Endodermal cell (in vitro differentiated cells): ENCODE measurements at regions not wholly inside any gene's neighbourhood (a gene's known extent, or its start where the extent isn't known, plus 50 kb on each side); places are given as distances from the start of the nearest gene placed in this dataset.
"Not testable (repeated sequence)": the region's sequence is repeated elsewhere in the genome, so short reads cannot be mapped to it uniquely, and the experiment has no call there.

Experiments
- DNase-seq: peaks from one replicate; pipeline ENCODE4 v3.0.0-alpha.2; 2017
- H3K27ac ChIP-seq: 2 replicates; pipeline ENCODE4 v1.5.1; 2013; ENCODE audit warnings: mild to moderate bottlenecking, low read depth, low read length, moderate library complexity
- H3K27me3 ChIP-seq: 2 replicates; pipeline ENCODE4 v1.6.1; 2013; ENCODE audit warnings: mild to moderate bottlenecking, low read length, moderate library complexity; ENCODE audit not compliant: insufficient read depth, control insufficient read depth, poor library complexity, severe bottlenecking
- H3K36me3 ChIP-seq: 2 replicates; pipeline ENCODE4 v1.7.0; 2013; ENCODE audit warnings: mild to moderate bottlenecking, low read length, moderate library complexity; ENCODE audit not compliant: control insufficient read depth, insufficient read depth
- H3K4me1 ChIP-seq: one replicate; pipeline ENCODE4 v1.7.0; 2013; ENCODE audit warnings: low read length; ENCODE audit not compliant: control insufficient read depth, insufficient read depth
- H3K4me3 ChIP-seq: 2 replicates; pipeline ENCODE4 v1.5.1; 2013; ENCODE audit warnings: mild to moderate bottlenecking, low read length, moderate library complexity
- H3K9ac ChIP-seq: 2 replicates; pipeline ENCODE4 v1.6.1; 2013; ENCODE audit warnings: mild to moderate bottlenecking, low read length, moderate library complexity; ENCODE audit not compliant: poor library complexity, severe bottlenecking; ENCODE audit errors: extremely low read depth
- H3K9me3 ChIP-seq: 2 replicates; pipeline ENCODE4 v1.6.1; 2013; ENCODE audit warnings: mild to moderate bottlenecking, low read length, moderate library complexity; ENCODE audit not compliant: control insufficient read depth
- H3K27ac Mint-ChIP-seq: 2 replicates; pipeline ENCODE4 v1.8.0; 2020; ENCODE audit warnings: mixed read lengths
- H3K27me3 Mint-ChIP-seq: 2 replicates; pipeline ENCODE4 v1.8.0; 2021; ENCODE audit warnings: mild to moderate bottlenecking, mixed read lengths; ENCODE audit not compliant: insufficient read depth
- H3K36me3 Mint-ChIP-seq: 2 replicates; pipeline ENCODE4 v1.8.0; 2020; ENCODE audit warnings: low read depth, mixed read lengths
- H3K4me1 Mint-ChIP-seq: 2 replicates; pipeline ENCODE4 v1.8.0; 2020; ENCODE audit warnings: mixed read lengths
- H3K4me3 Mint-ChIP-seq: 2 replicates; pipeline ENCODE4 v1.8.0; 2020; ENCODE audit warnings: mild to moderate bottlenecking, moderate library complexity, mixed read lengths
- H3K9me3 Mint-ChIP-seq: 2 replicates; pipeline ENCODE4 v1.8.0; 2020; ENCODE audit warnings: mild to moderate bottlenecking, mixed read lengths
- CTCF ChIP-seq: fragments of 200-600 bp; sonication (generic); conservative IDR thresholded peaks from 2 replicates; pipeline ENCODE4 v1.5.0; 2021; ENCODE audit warnings: antibody characterized with exemption, mild to moderate bottlenecking
- WGBS, 2 experiments: methylation state at CpG; one replicate each; pipeline versions ENCODE4 v1.1.5 to v1.1.7; 2013; ENCODE audit warnings: missing lambda C conversion rate in 2 of 2, mixed read lengths in 1 of 2; ENCODE audit not compliant: insufficient coverage in 1 of 2, insufficient read length in 1 of 2; 5-methylcytosine and 5-hydroxymethylcytosine counted together

GRCh38 chr19:20315543-20315942 lies 148.5 kb downstream of the ZNF486 start:
- no peak overlapping the region for H3K4me3 Mint-ChIP-seq
- H3K27ac ChIP-seq = no peak overlapping the region
- 86 to 90% methylated on average over 6 of the region's 6 CpGs for WGBS, 2 experiments
- TF ChIP-seq CTCF = no peak
- DNase-seq = no peak
- no peak overlapping the region for H3K27ac Mint-ChIP-seq
- peaks cover 14% of the 10 kb centered on the region for H3K27me3 Mint-ChIP-seq
- H3K9me3 ChIP-seq = peaks cover 31% of the 10 kb centered on the region
- no peaks in the 10 kb centered on the region for H3K27me3 ChIP-seq
- H3K4me1 ChIP-seq = peaks cover 7% of the 10 kb centered on the region
- no peak overlapping the region for H3K4me3 ChIP-seq
- H3K36me3 Mint-ChIP-seq = peaks cover 3% of the 10 kb centered on the region
- H3K9me3 Mint-ChIP-seq = peaks cover 20% of the 10 kb centered on the region
- H3K36me3 ChIP-seq = no peaks in the 10 kb centered on the region
- no peak overlapping the region for H3K9ac ChIP-seq
- H3K4me1 Mint-ChIP-seq = peaks cover 17% of the 10 kb centered on the region

- H3K27me3 Mint-ChIP-seq = peaks cover 8% of the 10 kb centered on the region
- no peak overlapping the region for H3K4me3 ChIP-seq
- peaks cover 7% of the 10 kb centered on the region for H3K4me1 ChIP-seq
- no peak overlapping the region for H3K4me3 Mint-ChIP-seq
- H3K4me1 Mint-ChIP-seq = peaks cover 15% of the 10 kb centered on the region
- H3K9ac ChIP-seq = no peak overlapping the region
- WGBS, 2 experiments = 82 to 83% methylated on average over 5 of the region's 5 CpGs
- H3K9me3 ChIP-seq = peaks cover 32% of the 10 kb centered on the region
- peaks cover 3% of the 10 kb centered on the region for H3K36me3 Mint-ChIP-seq
- no peak overlapping the region for H3K27ac ChIP-seq
- no peaks in the 10 kb centered on the region for H3K36me3 ChIP-seq
- no peak for TF ChIP-seq CTCF
- no peak for DNase-seq
- H3K27me3 ChIP-seq = no peaks in the 10 kb centered on the region
- peaks cover 16% of the 10 kb centered on the region for H3K9me3 Mint-ChIP-seq
- peak overlapping the region; percentile 76 for H3K27ac Mint-ChIP-seq
These were observed 146.9 kb downstream of the ZNF486 start for GRCh38 chr19:20313894-20314293.

GRCh38 chr19:20307127-20307526 lies 140.1 kb downstream of the ZNF486 start:
- no peak overlapping the region for H3K27ac Mint-ChIP-seq
- no peak for DNase-seq

GRCh38 chr19:20296314-20296713 lies 129.3 kb downstream of the ZNF486 start:
- not testable (repeated sequence) for H3K9ac ChIP-seq

More at GRCh38 chr19:20307127-20307526, 140.1 kb downstream of the ZNF486 start:
- Histone ChIP-seq H3K36me3 (no peaks in the 10 kb centered on the region), H3K27me3 (no peaks in the 10 kb centered on the region), H3K4me3 (no peak overlapping the region), H3K9ac (no peak overlapping the region), H3K27ac (no peak overlapping the region), H3K9me3 (peaks cover 30% of the 10 kb centered on the region), H3K4me1 (no peaks in the 10 kb centered on the region)
- no peaks in the 10 kb centered on the region for H3K27me3 Mint-ChIP-seq
- H3K36me3 Mint-ChIP-seq = peaks cover 3% of the 10 kb centered on the region
- H3K4me3 Mint-ChIP-seq = no peak overlapping the region
- H3K9me3 Mint-ChIP-seq = peaks cover 15% of the 10 kb centered on the region
- 76 to 81% methylated on average over 3 of the region's 3 CpGs for WGBS, 2 experiments
- TF ChIP-seq CTCF = no peak
- peaks cover 17% of the 10 kb centered on the region for H3K4me1 Mint-ChIP-seq

More at GRCh38 chr19:20296314-20296713, 129.3 kb downstream of the ZNF486 start:
- peaks cover 20% of the 10 kb centered on the region for H3K4me1 Mint-ChIP-seq
- not testable (repeated sequence) for H3K27ac ChIP-seq, DNase-seq, H3K36me3 Mint-ChIP-seq, H3K27me3 ChIP-seq, H3K4me3 ChIP-seq, H3K27ac Mint-ChIP-seq, H3K4me3 Mint-ChIP-seq, H3K36me3 ChIP-seq, H3K27me3 Mint-ChIP-seq
- 94% methylated on average over 29 of the region's 30 CpGs; no CpG with 5 or more reads in 1 of the 2 experiments for WGBS, 2 experiments
- Histone ChIP-seq H3K4me1 (peaks cover 11% of the 10 kb centered on the region), H3K9me3 (peaks cover 19% of the 10 kb centered on the region)
- peaks cover 19% of the 10 kb centered on the region for H3K9me3 Mint-ChIP-seq
